ENCODE measurements at regions not wholly inside any gene's neighbourhood (a gene's known extent, or its start where the extent isn't known, plus 50 kb on each side); places are given as distances from the start of the nearest gene placed in this dataset.

DNA sequence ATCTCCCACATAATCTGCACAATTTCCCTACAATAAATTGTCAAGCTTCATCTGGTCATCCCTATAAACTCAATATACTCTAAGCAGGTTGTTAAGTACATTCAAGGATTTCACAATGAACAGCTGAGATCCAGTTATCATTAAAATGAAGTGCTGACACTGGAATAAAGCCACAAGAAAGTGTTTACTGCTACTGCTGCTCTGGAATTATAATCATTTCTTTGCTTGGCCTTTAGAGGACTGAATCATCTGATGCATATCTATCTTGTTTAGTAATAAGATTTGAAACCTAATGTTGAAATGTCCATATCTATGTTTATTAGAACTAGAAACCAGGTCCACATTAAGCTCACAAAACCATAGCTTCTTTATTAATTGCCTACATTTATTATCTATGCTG, 338.6 kb upstream of the ZFP42 start:
- no peaks in the 10 kb centered on the region for H3K9me3 ChIP-seq (ENCODE audit: low read depth)
- no peak overlapping the region for H3K27ac ChIP-seq

DNA sequence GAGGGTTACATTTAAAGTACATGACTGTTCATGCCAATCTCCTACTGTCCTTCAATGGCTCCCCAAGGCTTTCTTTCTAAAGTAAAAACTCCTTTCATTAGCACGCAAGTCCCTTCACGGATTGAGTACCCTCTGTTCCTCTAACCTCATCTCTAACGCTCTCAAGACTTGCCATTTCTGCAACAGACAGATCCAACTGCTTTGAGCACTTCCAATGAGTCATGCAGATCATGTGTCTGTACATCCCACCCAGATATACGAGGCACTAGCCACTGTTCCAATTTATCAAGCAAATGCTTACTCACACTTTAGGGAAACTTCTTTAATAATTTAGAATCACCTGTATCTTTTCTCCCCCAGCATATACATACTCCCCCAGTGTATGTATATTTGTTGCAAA, 332.5 kb upstream of the ZFP42 start:
- Histone ChIP-seq H3K27me3 (no peaks in the 10 kb centered on the region), H3K27ac (no peak overlapping the region), H3K4me3 (no peak overlapping the region), H2AFZ (no peak overlapping the region), H3K9me3 (ENCODE audit: low read depth) (no peaks in the 10 kb centered on the region), H4K20me1 (ENCODE audit: insufficient read depth, poor library complexity, severe bottlenecking) (no peaks in the 10 kb centered on the region), H3K36me3 (replicated peaks; ENCODE audit: insufficient read depth, low read depth) (no peaks in the 10 kb centered on the region), H3K9me2 (replicated peaks; ENCODE audit: insufficient read depth) (no peaks in the 10 kb centered on the region), H3K4me1 (ENCODE audit: insufficient read depth) (no peaks in the 10 kb centered on the region), H3K79me2 (no peaks in the 10 kb centered on the region), H3K4me2 (no peak overlapping the region)
- no peak for DNase-seq (ENCODE audit: low spot score)
- 80% methylated on average over 4 of the region's 4 CpGs for WGBS (ENCODE audit: low lambda C conversion rate, missing lambda C conversion rate)
- no peak for TF ChIP-seq CTCF (IDR thresholded peaks at IDR 0.05; ENCODE audit: poor library complexity)
- TF ChIP-seq EZH2 (IDR thresholded peaks at IDR 0.05; ENCODE audit: borderline replicate concordance) = no peak
- no peak for TF ChIP-seq EZH2phosphoT487 (IDR thresholded peaks at IDR 0.05; ENCODE audit: low read depth, severe bottlenecking, unreplicated experiment)

More for the DNA sequence above, 338.6 kb upstream of the ZFP42 start:
- no peaks in the 10 kb centered on the region for H3K27me3 ChIP-seq
- no peaks in the 10 kb centered on the region for H4K20me1 ChIP-seq (ENCODE audit: insufficient read depth, poor library complexity, severe bottlenecking)
- TF ChIP-seq CTCF (IDR thresholded peaks at IDR 0.05; ENCODE audit: poor library complexity) (no peak), EZH2phosphoT487 (IDR thresholded peaks at IDR 0.05; ENCODE audit: low read depth, severe bottlenecking, unreplicated experiment) (no peak), EZH2 (IDR thresholded peaks at IDR 0.05; ENCODE audit: borderline replicate concordance) (no peak)
- no peak overlapping the region for H3K4me3 ChIP-seq
- H3K4me1 ChIP-seq (ENCODE audit: insufficient read depth) = no peaks in the 10 kb centered on the region
- no peaks in the 10 kb centered on the region for H3K9me2 ChIP-seq (replicated peaks; ENCODE audit: insufficient read depth)
- no peak for DNase-seq (ENCODE audit: low spot score)
- no peaks in the 10 kb centered on the region for H3K79me2 ChIP-seq
- no peaks in the 10 kb centered on the region for H3K36me3 ChIP-seq (replicated peaks; ENCODE audit: insufficient read depth, low read depth)
- H2AFZ ChIP-seq = no peak overlapping the region
- no peak overlapping the region for H3K4me2 ChIP-seq

GRCh38 chr4:187664011-187664410, 331.6 kb upstream of the ZFP42 start:
- WGBS (ENCODE audit: low lambda C conversion rate, missing lambda C conversion rate) = 71% methylated on average over 5 of the region's 5 CpGs
- Histone ChIP-seq H3K4me2 (no peak overlapping the region), H3K27ac (no peak overlapping the region), H3K4me1 (ENCODE audit: insufficient read depth) (no peaks in the 10 kb centered on the region), H3K36me3 (replicated peaks; ENCODE audit: insufficient read depth, low read depth) (no peaks in the 10 kb centered on the region), H2AFZ (no peak overlapping the region), H3K27me3 (no peaks in the 10 kb centered on the region), H4K20me1 (ENCODE audit: insufficient read depth, poor library complexity, severe bottlenecking) (no peaks in the 10 kb centered on the region), H3K9me3 (ENCODE audit: low read depth) (no peaks in the 10 kb centered on the region), H3K9me2 (replicated peaks; ENCODE audit: insufficient read depth) (no peaks in the 10 kb centered on the region), H3K4me3 (no peak overlapping the region), H3K79me2 (no peaks in the 10 kb centered on the region)
- TF ChIP-seq EZH2 (IDR thresholded peaks at IDR 0.05; ENCODE audit: borderline replicate concordance) (no peak), CTCF (IDR thresholded peaks at IDR 0.05; ENCODE audit: poor library complexity) (no peak), EZH2phosphoT487 (IDR thresholded peaks at IDR 0.05; ENCODE audit: low read depth, severe bottlenecking, unreplicated experiment) (no peak)
- DNase-seq (ENCODE audit: low spot score) = no peak

- Histone ChIP-seq H2AFZ (no peak overlapping the region), H3K4me3 (no peak overlapping the region), H3K4me2 (no peak overlapping the region), H3K9me3 (ENCODE audit: low read depth) (no peaks in the 10 kb centered on the region), H3K4me1 (ENCODE audit: insufficient read depth) (no peaks in the 10 kb centered on the region), H3K9me2 (replicated peaks; ENCODE audit: insufficient read depth) (no peaks in the 10 kb centered on the region), H4K20me1 (ENCODE audit: insufficient read depth, poor library complexity, severe bottlenecking) (no peaks in the 10 kb centered on the region), H3K27me3 (no peaks in the 10 kb centered on the region), H3K79me2 (no peaks in the 10 kb centered on the region), H3K27ac (no peak overlapping the region), H3K36me3 (replicated peaks; ENCODE audit: insufficient read depth, low read depth) (no peaks in the 10 kb centered on the region)
- TF ChIP-seq EZH2phosphoT487 (IDR thresholded peaks at IDR 0.05; ENCODE audit: low read depth, severe bottlenecking, unreplicated experiment) (no peak), CTCF (IDR thresholded peaks at IDR 0.05; ENCODE audit: poor library complexity) (no peak), EZH2 (IDR thresholded peaks at IDR 0.05; ENCODE audit: borderline replicate concordance) (no peak)
- no peak for DNase-seq (ENCODE audit: low spot score)
- WGBS (ENCODE audit: low lambda C conversion rate, missing lambda C conversion rate) = 47% methylated on average over 1 of the region's 1 CpG
Measured at GRCh38 chr4:187665086-187665485, 330.5 kb upstream of the ZFP42 start.

All from hepatocyte (in vitro differentiated cells).